ENCODE measurements at regions not wholly inside any gene's neighbourhood (a gene's known extent, or its start where the extent isn't known, plus 50 kb on each side); places are given as distances from the start of the nearest gene placed in this dataset.

GRCh38 chr7:136697271-136697670 is 171.2 kb upstream of the CHRM2 start:
- TF ChIP-seq CTCF (IDR thresholded peaks at IDR 0.05): no peak
- no peak for TF ChIP-seq EZH2 (IDR thresholded peaks at IDR 0.05; ENCODE audit: borderline replicate concordance, insufficient read depth, low read depth, low read length, poor library complexity, severe bottlenecking)

Measured in B cell (primary cell).